ENCODE measurements at regions not wholly inside any gene's neighbourhood (a gene's known extent, or its start where the extent isn't known, plus 50 kb on each side); places are given as distances from the start of the nearest gene placed in this dataset.

- TF ChIP-seq, protein P1, sequence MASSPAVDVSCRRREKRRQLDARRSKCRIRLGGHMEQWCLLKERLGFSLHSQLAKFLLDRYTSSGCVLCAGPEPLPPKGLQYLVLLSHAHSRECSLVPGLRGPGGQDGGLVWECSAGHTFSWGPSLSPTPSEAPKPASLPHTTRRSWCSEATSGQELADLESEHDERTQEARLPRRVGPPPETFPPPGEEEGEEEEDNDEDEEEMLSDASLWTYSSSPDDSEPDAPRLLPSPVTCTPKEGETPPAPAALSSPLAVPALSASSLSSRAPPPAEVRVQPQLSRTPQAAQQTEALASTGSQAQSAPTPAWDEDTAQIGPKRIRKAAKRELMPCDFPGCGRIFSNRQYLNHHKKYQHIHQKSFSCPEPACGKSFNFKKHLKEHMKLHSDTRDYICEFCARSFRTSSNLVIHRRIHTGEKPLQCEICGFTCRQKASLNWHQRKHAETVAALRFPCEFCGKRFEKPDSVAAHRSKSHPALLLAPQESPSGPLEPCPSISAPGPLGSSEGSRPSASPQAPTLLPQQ (tag by site-specific recombination; IDR thresholded peaks at IDR 0.05): no peak
- TF ChIP-seq ZNF114 (tag by site-specific recombination; IDR thresholded peaks at IDR 0.05) (no peak), ZNF211 (tag by site-specific recombination; IDR thresholded peaks at IDR 0.05; ENCODE audit: low read depth) (no peak), ZNF133 (tag by site-specific recombination; IDR thresholded peaks at IDR 0.05) (no peak), ZNF701 (tag by site-specific recombination; IDR thresholded peaks at IDR 0.05) (no peak), ZNF274 (IDR thresholded peaks at IDR 0.05; ENCODE audit: low read length) (no peak), ZNF274 (tag by site-specific recombination; IDR thresholded peaks at IDR 0.05; ENCODE audit: borderline replicate concordance) (no peak), ZNF169 (tag by site-specific recombination; IDR thresholded peaks at IDR 0.05) (no peak), ZFHX2 (tag by site-specific recombination; conservative IDR thresholded peaks at IDR 0.05) (no peak), ZNF621 (tag by site-specific recombination; IDR thresholded peaks at IDR 0.05) (no peak)
- TF ChIP-seq, protein P2, sequence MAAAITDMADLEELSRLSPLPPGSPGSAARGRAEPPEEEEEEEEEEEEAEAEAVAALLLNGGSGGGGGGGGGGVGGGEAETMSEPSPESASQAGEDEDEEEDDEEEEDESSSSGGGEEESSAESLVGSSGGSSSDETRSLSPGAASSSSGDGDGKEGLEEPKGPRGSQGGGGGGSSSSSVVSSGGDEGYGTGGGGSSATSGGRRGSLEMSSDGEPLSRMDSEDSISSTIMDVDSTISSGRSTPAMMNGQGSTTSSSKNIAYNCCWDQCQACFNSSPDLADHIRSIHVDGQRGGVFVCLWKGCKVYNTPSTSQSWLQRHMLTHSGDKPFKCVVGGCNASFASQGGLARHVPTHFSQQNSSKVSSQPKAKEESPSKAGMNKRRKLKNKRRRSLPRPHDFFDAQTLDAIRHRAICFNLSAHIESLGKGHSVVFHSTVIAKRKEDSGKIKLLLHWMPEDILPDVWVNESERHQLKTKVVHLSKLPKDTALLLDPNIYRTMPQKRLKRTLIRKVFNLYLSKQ (tag by site-specific recombination; IDR thresholded peaks at IDR 0.05; ENCODE audit: borderline replicate concordance): no peak
- TF ChIP-seq, protein P3, sequence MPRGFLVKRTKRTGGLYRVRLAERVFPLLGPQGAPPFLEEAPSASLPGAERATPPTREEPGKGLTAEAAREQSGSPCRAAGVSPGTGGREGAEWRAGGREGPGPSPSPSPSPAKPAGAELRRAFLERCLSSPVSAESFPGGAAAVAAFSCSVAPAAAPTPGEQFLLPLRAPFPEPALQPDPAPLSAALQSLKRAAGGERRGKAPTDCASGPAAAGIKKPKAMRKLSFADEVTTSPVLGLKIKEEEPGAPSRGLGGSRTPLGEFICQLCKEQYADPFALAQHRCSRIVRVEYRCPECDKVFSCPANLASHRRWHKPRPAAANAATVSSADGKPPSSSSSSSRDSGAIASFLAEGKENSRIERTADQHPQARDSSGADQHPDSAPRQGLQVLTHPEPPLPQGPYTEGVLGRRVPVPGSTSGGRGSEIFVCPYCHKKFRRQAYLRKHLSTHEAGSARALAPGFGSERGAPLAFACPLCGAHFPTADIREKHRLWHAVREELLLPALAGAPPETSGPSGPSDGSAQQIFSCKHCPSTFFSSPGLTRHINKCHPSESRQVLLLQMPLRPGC (tag by site-specific recombination; IDR thresholded peaks at IDR 0.05): no peak
These were observed 567.5 kb upstream of the CHAC2 start (continued) for GRCh38 chr2:53200072-53200471.

- ChIA-PET CTCF (no interaction called here), POLR2A (no interaction called here)
- no peak for TF ChIP-seq ZNF366 (tag by site-specific recombination; conservative IDR thresholded peaks at IDR 0.05)
- TF ChIP-seq GLIS1 (tag by site-specific recombination; IDR thresholded peaks at IDR 0.05): no peak
- TF ChIP-seq, protein P4, sequence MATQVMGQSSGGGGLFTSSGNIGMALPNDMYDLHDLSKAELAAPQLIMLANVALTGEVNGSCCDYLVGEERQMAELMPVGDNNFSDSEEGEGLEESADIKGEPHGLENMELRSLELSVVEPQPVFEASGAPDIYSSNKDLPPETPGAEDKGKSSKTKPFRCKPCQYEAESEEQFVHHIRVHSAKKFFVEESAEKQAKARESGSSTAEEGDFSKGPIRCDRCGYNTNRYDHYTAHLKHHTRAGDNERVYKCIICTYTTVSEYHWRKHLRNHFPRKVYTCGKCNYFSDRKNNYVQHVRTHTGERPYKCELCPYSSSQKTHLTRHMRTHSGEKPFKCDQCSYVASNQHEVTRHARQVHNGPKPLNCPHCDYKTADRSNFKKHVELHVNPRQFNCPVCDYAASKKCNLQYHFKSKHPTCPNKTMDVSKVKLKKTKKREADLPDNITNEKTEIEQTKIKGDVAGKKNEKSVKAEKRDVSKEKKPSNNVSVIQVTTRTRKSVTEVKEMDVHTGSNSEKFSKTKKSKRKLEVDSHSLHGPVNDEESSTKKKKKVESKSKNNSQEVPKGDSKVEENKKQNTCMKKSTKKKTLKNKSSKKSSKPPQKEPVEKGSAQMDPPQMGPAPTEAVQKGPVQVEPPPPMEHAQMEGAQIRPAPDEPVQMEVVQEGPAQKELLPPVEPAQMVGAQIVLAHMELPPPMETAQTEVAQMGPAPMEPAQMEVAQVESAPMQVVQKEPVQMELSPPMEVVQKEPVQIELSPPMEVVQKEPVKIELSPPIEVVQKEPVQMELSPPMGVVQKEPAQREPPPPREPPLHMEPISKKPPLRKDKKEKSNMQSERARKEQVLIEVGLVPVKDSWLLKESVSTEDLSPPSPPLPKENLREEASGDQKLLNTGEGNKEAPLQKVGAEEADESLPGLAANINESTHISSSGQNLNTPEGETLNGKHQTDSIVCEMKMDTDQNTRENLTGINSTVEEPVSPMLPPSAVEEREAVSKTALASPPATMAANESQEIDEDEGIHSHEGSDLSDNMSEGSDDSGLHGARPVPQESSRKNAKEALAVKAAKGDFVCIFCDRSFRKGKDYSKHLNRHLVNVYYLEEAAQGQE (tag by site-specific recombination; IDR thresholded peaks at IDR 0.05): no peak
- TF ChIP-seq ZNF555 (tag by site-specific recombination; conservative IDR thresholded peaks at IDR 0.05): no peak
- TF ChIP-seq ZFP37 (tag by site-specific recombination; IDR thresholded peaks at IDR 0.05): no peak
- no peak for TF ChIP-seq ZNF747 (tag by site-specific recombination; IDR thresholded peaks at IDR 0.05)
- TF ChIP-seq, protein P3 (tag by site-specific recombination; IDR thresholded peaks at IDR 0.05): no peak
- no peak for TF ChIP-seq ZNF792 (tag by site-specific recombination; IDR thresholded peaks at IDR 0.05)
- no peak for TF ChIP-seq ZNF23 (tag by site-specific recombination; IDR thresholded peaks at IDR 0.05; ENCODE audit: borderline replicate concordance)
- no peak for TF ChIP-seq OSR2 (tag by site-specific recombination; IDR thresholded peaks at IDR 0.05)
- TF ChIP-seq GFI1B (tag by site-specific recombination; IDR thresholded peaks at IDR 0.05): no peak
These were observed 578.6 kb upstream of the CHAC2 start for GRCh38 chr2:53188851-53189510.

More at GRCh38 chr2:53188851-53189510, 578.6 kb upstream of the CHAC2 start:
- no peaks in the 10 kb centered on the region for H3K9me3 ChIP-seq (ENCODE audit: control insufficient read depth, insufficient read depth, low read depth, low read length)
- no peak overlapping the region for H3K4me3 ChIP-seq (ENCODE audit: low read depth, low read length)
- no peak overlapping the region for H3K27ac ChIP-seq (ENCODE audit: extremely low read depth, low read depth, low read length)
- H3K4me1 ChIP-seq (ENCODE audit: control insufficient read depth, insufficient read depth, low read length): no peaks in the 10 kb centered on the region
- no peaks in the 10 kb centered on the region for H3K36me3 ChIP-seq (ENCODE audit: control insufficient read depth in 2 of 2, insufficient read depth in 1 of 2, low read length in 2 of 2)
